ENCODE measurements at regions not wholly inside any gene's neighbourhood (a gene's known extent, or its start where the extent isn't known, plus 50 kb on each side); places are given as distances from the start of the nearest gene placed in this dataset.

GRCh38 chr11:45436118-45436517 is 150.0 kb upstream of the SYT13 start:
- Mint-ChIP-seq H3K36me3 (ENCODE audit: unreplicated experiment) (no peaks in the 10 kb centered on the region), H3K4me1 (ENCODE audit: unreplicated experiment) (no peaks in the 10 kb centered on the region), H3K27me3 (ENCODE audit: unreplicated experiment) (peaks cover 42% of the 10 kb centered on the region), H3K4me3 (ENCODE audit: unreplicated experiment) (no peak overlapping the region), H3K27ac (ENCODE audit: unreplicated experiment) (no peak overlapping the region), H3K9me3 (ENCODE audit: unreplicated experiment) (peaks cover 8% of the 10 kb centered on the region)
- DNase-seq (ENCODE audit: extremely low spot score, unreplicated experiment) = no peak
- TF ChIP-seq CTCF (IDR thresholded peaks at IDR 0.05) = no peak

GRCh38 chr11:45435706-45436105 is 149.6 kb upstream of the SYT13 start:
- Mint-ChIP-seq H3K4me1 (ENCODE audit: unreplicated experiment) (no peaks in the 10 kb centered on the region), H3K4me3 (ENCODE audit: unreplicated experiment) (no peak overlapping the region), H3K36me3 (ENCODE audit: unreplicated experiment) (no peaks in the 10 kb centered on the region), H3K27ac (ENCODE audit: unreplicated experiment) (no peak overlapping the region), H3K27me3 (ENCODE audit: unreplicated experiment) (peaks cover 41% of the 10 kb centered on the region), H3K9me3 (ENCODE audit: unreplicated experiment) (peaks cover 8% of the 10 kb centered on the region)
- no peak for DNase-seq (ENCODE audit: extremely low spot score, unreplicated experiment)
- TF ChIP-seq CTCF (IDR thresholded peaks at IDR 0.05) = no peak

GRCh38 chr11:45432910-45433309 is 146.8 kb upstream of the SYT13 start:
- no peak overlapping the region for H3K27ac Mint-ChIP-seq (ENCODE audit: unreplicated experiment)

GRCh38 chr11:45432100-45432499 is 146.0 kb upstream of the SYT13 start:
- Mint-ChIP-seq H3K27me3 (ENCODE audit: unreplicated experiment) (peaks cover 52% of the 10 kb centered on the region), H3K4me1 (ENCODE audit: unreplicated experiment) (no peaks in the 10 kb centered on the region), H3K36me3 (ENCODE audit: unreplicated experiment) (no peaks in the 10 kb centered on the region), H3K4me3 (ENCODE audit: unreplicated experiment) (no peak overlapping the region), H3K27ac (ENCODE audit: unreplicated experiment) (no peak overlapping the region), H3K9me3 (ENCODE audit: unreplicated experiment) (no peaks in the 10 kb centered on the region)
- no peak for DNase-seq (ENCODE audit: extremely low spot score, unreplicated experiment)
- no peak for TF ChIP-seq CTCF (IDR thresholded peaks at IDR 0.05)

More at GRCh38 chr11:45432910-45433309, 146.8 kb upstream of the SYT13 start:
- H3K4me3 Mint-ChIP-seq (ENCODE audit: unreplicated experiment) = no peak overlapping the region
- H3K36me3 Mint-ChIP-seq (ENCODE audit: unreplicated experiment) = no peaks in the 10 kb centered on the region
- DNase-seq (ENCODE audit: extremely low spot score, unreplicated experiment) = no peak
- TF ChIP-seq CTCF (IDR thresholded peaks at IDR 0.05) = no peak
- no peaks in the 10 kb centered on the region for H3K4me1 Mint-ChIP-seq (ENCODE audit: unreplicated experiment)
- no peaks in the 10 kb centered on the region for H3K9me3 Mint-ChIP-seq (ENCODE audit: unreplicated experiment)
- peaks cover 50% of the 10 kb centered on the region for H3K27me3 Mint-ChIP-seq (ENCODE audit: unreplicated experiment)

- Mint-ChIP-seq H3K4me3 (ENCODE audit: unreplicated experiment) (no peak overlapping the region), H3K27ac (ENCODE audit: unreplicated experiment) (no peak overlapping the region)
Measured at GRCh38 chr11:45431046-45432018, 145.2 kb upstream of the SYT13 start.

More at GRCh38 chr11:45431046-45432018, 145.2 kb upstream of the SYT13 start:
- TF ChIP-seq CTCF (IDR thresholded peaks at IDR 0.05) = no peak
- Mint-ChIP-seq H3K4me1 (ENCODE audit: unreplicated experiment) (no peaks in the 10 kb centered on the region), H3K27me3 (ENCODE audit: unreplicated experiment) (peaks cover 53% of the 10 kb centered on the region), H3K36me3 (ENCODE audit: unreplicated experiment) (no peaks in the 10 kb centered on the region), H3K9me3 (ENCODE audit: unreplicated experiment) (no peaks in the 10 kb centered on the region)
- DNase-seq (ENCODE audit: extremely low spot score, unreplicated experiment) = no peak

Measured in osteocyte (in vitro differentiated cells).